ENCODE measurements at regions not wholly inside any gene's neighbourhood (a gene's known extent, or its start where the extent isn't known, plus 50 kb on each side); places are given as distances from the start of the nearest gene placed in this dataset.

DNA sequence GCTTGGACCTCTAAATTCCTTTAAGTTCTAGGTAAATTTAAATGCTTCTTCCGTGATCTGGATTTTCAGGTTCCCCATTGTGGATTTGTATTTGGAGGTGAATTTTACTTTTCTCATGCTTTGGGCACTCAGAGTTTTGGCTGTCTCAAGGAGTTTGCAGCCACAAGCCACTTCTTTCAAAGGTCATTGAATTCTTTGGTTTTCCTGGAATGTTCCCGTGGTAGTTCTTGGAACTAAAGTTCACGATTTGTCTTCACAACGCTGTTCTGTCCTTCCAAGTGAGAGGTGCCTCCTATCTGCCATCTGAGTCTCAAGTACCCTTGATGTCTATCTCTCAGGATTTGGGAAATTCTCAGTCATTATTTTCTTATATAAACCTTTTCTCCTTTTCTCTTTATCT lies 1438.7 kb upstream of the ZEB2 start:
- no peak for ATAC-seq (ENCODE audit: low FRiP score)
- TF ChIP-seq CTCF (IDR thresholded peaks at IDR 0.05) = no peak

DNA sequence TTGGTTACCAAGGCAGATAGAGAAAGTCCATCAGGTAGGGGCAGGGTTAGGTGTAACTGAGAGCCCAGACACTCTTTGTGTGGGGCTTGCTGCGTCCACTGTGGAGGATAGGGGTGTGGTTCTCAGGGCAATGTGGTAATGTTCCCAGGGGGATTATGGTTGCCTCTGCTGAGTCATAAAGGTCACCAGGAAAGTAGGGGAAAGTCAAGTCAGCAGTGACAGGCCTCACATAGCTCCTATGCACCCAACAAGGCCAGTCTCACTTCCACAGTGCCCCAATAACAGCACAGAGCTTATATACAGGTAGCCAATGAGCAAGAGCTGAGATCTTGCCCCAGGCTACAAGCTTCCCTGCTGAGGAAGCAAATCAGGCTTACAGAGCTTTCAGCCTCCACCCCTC lies 1438.0 kb upstream of the ZEB2 start:
- no peak for TF ChIP-seq CTCF (IDR thresholded peaks at IDR 0.05)
- ATAC-seq (ENCODE audit: low FRiP score) (no peak), DNase-seq (ENCODE audit: low spot score) (no peak)

More for the DNA sequence above, 1438.7 kb upstream of the ZEB2 start:
- no peak for DNase-seq (ENCODE audit: low spot score)

DNA sequence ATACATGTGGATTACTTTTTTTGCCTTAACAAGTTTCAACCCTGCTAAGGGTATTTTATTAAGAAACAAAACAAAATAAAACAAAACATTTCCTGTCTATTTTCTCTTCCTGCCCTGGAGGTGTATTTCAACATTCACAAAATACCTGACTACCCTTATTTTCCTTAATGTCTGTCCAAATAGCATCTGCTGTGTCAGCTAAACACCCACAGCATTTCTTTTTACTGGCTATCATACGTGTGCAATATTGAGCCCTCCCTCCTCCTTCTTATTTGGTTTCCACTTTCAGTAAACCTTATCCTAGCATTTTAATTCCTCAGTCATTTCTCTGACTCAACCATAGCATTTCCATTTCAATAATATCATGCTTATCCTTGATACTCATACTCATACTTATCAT lies 1420.0 kb upstream of the ZEB2 start:
- no peak for DNase-seq (ENCODE audit: low spot score)
- no peak for TF ChIP-seq CTCF (IDR thresholded peaks at IDR 0.05)
- no peak for ATAC-seq (ENCODE audit: low FRiP score)

GRCh38 chr2:145935016-145935415 lies 1415.1 kb upstream of the ZEB2 start:
- ATAC-seq (ENCODE audit: low FRiP score) = no peak
- DNase-seq (ENCODE audit: low spot score) = no peak
- no peak for TF ChIP-seq CTCF (IDR thresholded peaks at IDR 0.05)

DNA sequence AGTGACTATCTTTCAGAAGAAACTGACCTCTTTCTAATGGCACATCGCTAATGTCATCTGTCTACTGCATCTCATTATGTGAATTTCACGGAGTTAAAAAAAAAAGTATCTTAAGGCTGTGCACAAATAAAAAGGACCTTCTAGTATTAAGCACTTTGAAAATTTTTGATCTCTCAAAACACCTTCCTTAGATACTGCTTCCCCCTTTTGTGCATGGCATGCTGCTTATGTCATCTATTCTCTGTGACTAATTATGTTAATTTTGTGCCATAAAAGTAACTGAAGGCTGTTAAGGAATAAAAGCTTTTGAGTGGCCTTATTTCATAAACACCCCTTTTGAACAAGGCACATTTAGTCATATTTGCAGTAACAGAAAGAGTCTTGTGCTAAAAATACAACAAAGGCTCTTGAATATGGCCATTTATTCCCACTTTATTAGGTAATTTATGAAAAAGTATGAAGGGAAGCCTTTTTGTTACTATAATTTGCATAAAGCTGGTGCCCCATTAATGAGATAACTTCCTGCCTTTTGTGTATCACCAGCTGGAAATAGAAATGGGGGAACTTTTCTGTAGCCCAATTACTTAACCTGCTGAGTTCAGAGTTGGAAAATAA lies 1412.0 kb upstream of the ZEB2 start:
- DNase-seq (ENCODE audit: low spot score) (no peak), ATAC-seq (ENCODE audit: low FRiP score) (no peak)
- TF ChIP-seq CTCF (IDR thresholded peaks at IDR 0.05) = no peak

DNA sequence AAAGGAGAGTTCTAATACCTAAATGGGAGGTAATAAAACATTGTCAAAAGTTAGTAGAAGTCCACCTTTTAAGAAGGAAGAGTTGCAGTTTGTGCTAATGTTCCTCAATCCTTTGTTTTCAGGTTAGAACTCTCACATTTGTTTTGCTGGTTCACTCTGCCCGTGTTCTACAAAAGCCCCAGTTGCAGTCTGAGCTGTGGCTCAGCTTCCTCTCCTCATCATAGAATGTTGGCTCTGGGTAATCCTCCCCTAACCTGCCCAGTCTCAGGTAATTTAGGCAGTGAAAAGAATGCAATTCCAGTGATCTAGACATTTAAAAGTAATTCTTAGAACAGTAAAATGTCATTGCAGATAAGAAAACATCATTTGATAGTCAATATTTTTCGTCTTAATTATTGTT lies 1410.4 kb upstream of the ZEB2 start:
- TF ChIP-seq CTCF (IDR thresholded peaks at IDR 0.05) = no peak
- DNase-seq (ENCODE audit: low spot score) (no peak), ATAC-seq (ENCODE audit: low FRiP score) (no peak)

GRCh38 chr2:145927131-145927950 lies 1407.4 kb upstream of the ZEB2 start:
- ATAC-seq (ENCODE audit: low FRiP score) (no peak), DNase-seq (ENCODE audit: low spot score) (no peak)
- TF ChIP-seq CTCF (IDR thresholded peaks at IDR 0.05) = no peak

All from omental fat pad (tissue), 3 donors.